HCT116 (cell line): ENCODE measurements at regions not wholly inside any gene's neighbourhood (a gene's known extent, or its start where the extent isn't known, plus 50 kb on each side); places are given as distances from the start of the nearest gene placed in this dataset.

Experiments used
- ELF1 ChIP-seq: IDR thresholded peaks from 2 replicates; pipeline ENCODE4 v1.6.1; 2012; ENCODE audit warnings: low read depth, borderline replicate concordance
- EZH2 ChIP-seq: fragments of 200-600 bp; sonication (generic); IDR thresholded peaks from 2 replicates; pipeline ENCODE4 v1.6.1; 2017; ENCODE audit warnings: antibody characterized with exemption, mixed run types
- EZH2phosphoT487 ChIP-seq: fragments of 200-600 bp; IDR thresholded peaks from 2 replicates; pipeline ENCODE4 v1.6.1; 2018; ENCODE audit warnings: antibody characterized with exemption, borderline replicate concordance
- FOSL1 ChIP-seq: IDR thresholded peaks from 2 replicates; pipeline ENCODE4 v1.6.1; 2012; ENCODE audit warnings: low read depth
- JUND ChIP-seq: IDR thresholded peaks from 2 replicates; pipeline ENCODE4 v1.6.1; 2012
- POLR2A ChIP-seq: IDR thresholded peaks from 2 replicates; pipeline ENCODE4 v1.7.0; 2011; ENCODE audit warnings: borderline replicate concordance; ENCODE audit not compliant: insufficient read depth, insufficient read length; ENCODE audit errors: extremely low read depth
- POLR2AphosphoS5 ChIP-seq: IDR thresholded peaks from 2 replicates; pipeline ENCODE4 v1.6.1; 2011; ENCODE audit warnings: mild to moderate bottlenecking, low read depth, low read length, moderate library complexity
- RAD21 ChIP-seq: IDR thresholded peaks from 2 replicates; pipeline ENCODE4 v1.6.1; 2012; ENCODE audit warnings: low read depth, mild to moderate bottlenecking
- YY1 ChIP-seq: IDR thresholded peaks from 2 replicates; pipeline ENCODE4 v1.6.1; 2011; ENCODE audit warnings: low read length, low read depth, moderate library complexity, mild to moderate bottlenecking; ENCODE audit not compliant: insufficient replicate concordance; ENCODE audit errors: extremely low read depth
- ZNF274 ChIP-seq: fragments of 200-500 bp; sonication (Bioruptor generic); IDR thresholded peaks from 2 replicates; pipeline ENCODE4 v1.6.1; 2014; ENCODE audit warnings: mild to moderate bottlenecking, low read depth, low read length, inconsistent platforms
- TF ChIP-seq, protein P1 (sequence below): IDR thresholded peaks from 2 replicates; pipeline ENCODE4 v1.6.1; 2012; ENCODE audit warnings: low read depth
- TF ChIP-seq, protein P2 (sequence below): IDR thresholded peaks from 2 replicates; pipeline ENCODE4 v1.6.1; 2012
- TF ChIP-seq, protein P3 (sequence below), 3 experiments: fragments of 200-600 bp in 1 of 3; sonication (generic) in 1 of 3; IDR thresholded peaks in 2 of 3; conservative IDR thresholded peaks in 1 of 3; 2 replicates each; pipeline ENCODE4 v1.5.1; 2012 to 2017; ENCODE audit warnings: low read depth in 2 of 3, low read length in 2 of 3, antibody characterized with exemption in 1 of 3, borderline replicate concordance in 1 of 3, control low read depth in 1 of 3, mild to moderate bottlenecking in 1 of 3, mixed read lengths in 1 of 3, mixed run types in 1 of 3, moderate library complexity in 1 of 3; ENCODE audit not compliant: insufficient read depth in 1 of 3

GRCh38 chr10:74775099-74775498, 51.3 kb upstream of the KAT6B start:
- TF ChIP-seq, protein P1, sequence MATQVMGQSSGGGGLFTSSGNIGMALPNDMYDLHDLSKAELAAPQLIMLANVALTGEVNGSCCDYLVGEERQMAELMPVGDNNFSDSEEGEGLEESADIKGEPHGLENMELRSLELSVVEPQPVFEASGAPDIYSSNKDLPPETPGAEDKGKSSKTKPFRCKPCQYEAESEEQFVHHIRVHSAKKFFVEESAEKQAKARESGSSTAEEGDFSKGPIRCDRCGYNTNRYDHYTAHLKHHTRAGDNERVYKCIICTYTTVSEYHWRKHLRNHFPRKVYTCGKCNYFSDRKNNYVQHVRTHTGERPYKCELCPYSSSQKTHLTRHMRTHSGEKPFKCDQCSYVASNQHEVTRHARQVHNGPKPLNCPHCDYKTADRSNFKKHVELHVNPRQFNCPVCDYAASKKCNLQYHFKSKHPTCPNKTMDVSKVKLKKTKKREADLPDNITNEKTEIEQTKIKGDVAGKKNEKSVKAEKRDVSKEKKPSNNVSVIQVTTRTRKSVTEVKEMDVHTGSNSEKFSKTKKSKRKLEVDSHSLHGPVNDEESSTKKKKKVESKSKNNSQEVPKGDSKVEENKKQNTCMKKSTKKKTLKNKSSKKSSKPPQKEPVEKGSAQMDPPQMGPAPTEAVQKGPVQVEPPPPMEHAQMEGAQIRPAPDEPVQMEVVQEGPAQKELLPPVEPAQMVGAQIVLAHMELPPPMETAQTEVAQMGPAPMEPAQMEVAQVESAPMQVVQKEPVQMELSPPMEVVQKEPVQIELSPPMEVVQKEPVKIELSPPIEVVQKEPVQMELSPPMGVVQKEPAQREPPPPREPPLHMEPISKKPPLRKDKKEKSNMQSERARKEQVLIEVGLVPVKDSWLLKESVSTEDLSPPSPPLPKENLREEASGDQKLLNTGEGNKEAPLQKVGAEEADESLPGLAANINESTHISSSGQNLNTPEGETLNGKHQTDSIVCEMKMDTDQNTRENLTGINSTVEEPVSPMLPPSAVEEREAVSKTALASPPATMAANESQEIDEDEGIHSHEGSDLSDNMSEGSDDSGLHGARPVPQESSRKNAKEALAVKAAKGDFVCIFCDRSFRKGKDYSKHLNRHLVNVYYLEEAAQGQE: no peak
- TF ChIP-seq, protein P2, sequence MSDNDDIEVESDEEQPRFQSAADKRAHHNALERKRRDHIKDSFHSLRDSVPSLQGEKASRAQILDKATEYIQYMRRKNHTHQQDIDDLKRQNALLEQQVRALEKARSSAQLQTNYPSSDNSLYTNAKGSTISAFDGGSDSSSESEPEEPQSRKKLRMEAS: no peak
- TF ChIP-seq EZH2phosphoT487 (no peak), EZH2 (no peak), YY1 (no peak), RAD21 (no peak), JUND (no peak), ELF1 (no peak), POLR2AphosphoS5 (no peak), ZNF274 (no peak), FOSL1 (no peak), POLR2A (no peak)
- TF ChIP-seq, protein P3, sequence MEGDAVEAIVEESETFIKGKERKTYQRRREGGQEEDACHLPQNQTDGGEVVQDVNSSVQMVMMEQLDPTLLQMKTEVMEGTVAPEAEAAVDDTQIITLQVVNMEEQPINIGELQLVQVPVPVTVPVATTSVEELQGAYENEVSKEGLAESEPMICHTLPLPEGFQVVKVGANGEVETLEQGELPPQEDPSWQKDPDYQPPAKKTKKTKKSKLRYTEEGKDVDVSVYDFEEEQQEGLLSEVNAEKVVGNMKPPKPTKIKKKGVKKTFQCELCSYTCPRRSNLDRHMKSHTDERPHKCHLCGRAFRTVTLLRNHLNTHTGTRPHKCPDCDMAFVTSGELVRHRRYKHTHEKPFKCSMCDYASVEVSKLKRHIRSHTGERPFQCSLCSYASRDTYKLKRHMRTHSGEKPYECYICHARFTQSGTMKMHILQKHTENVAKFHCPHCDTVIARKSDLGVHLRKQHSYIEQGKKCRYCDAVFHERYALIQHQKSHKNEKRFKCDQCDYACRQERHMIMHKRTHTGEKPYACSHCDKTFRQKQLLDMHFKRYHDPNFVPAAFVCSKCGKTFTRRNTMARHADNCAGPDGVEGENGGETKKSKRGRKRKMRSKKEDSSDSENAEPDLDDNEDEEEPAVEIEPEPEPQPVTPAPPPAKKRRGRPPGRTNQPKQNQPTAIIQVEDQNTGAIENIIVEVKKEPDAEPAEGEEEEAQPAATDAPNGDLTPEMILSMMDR (IDR thresholded peaks at IDR 0.05 in 2 of 3, conservative IDR thresholded peaks at IDR 0.05 in 1 of 3; ENCODE audit: borderline replicate concordance in 1 of 3, insufficient read depth in 1 of 3, low read depth in 2 of 3, low read length in 2 of 3): no peak
